Nephron (organoid): ENCODE measurements at regions not wholly inside any gene's neighbourhood (a gene's known extent, or its start where the extent isn't known, plus 50 kb on each side); places are given as distances from the start of the nearest gene placed in this dataset.

ENCODE experiments used
- H3K27ac Mint-ChIP-seq, 3 experiments: 2 replicates each; pipeline ENCODE4 v1.8.0; 2020; ENCODE audit warnings: mixed read lengths in 3 of 3, mild to moderate bottlenecking in 2 of 3, moderate library complexity in 1 of 3
- H3K27me3 Mint-ChIP-seq: 2 replicates; pipeline ENCODE4 v1.8.0; 2021; ENCODE audit warnings: low read depth, mild to moderate bottlenecking, moderate library complexity, mixed read lengths
- H3K36me3 Mint-ChIP-seq: 2 replicates; pipeline ENCODE4 v1.8.0; 2020; ENCODE audit warnings: low read depth, mixed read lengths
- H3K4me1 Mint-ChIP-seq: 2 replicates; pipeline ENCODE4 v1.8.0; 2020; ENCODE audit warnings: mixed read lengths
- H3K4me3 Mint-ChIP-seq, 3 experiments: 2 replicates each; pipeline ENCODE4 v1.8.0; 2020; ENCODE audit warnings: mild to moderate bottlenecking in 3 of 3, mixed read lengths in 3 of 3, moderate library complexity in 2 of 3
- H3K9me3 Mint-ChIP-seq: 2 replicates; pipeline ENCODE4 v1.8.0; 2020; ENCODE audit warnings: mixed read lengths
- CTCF ChIP-seq, 3 experiments: fragments of 200-600 bp; sonication (generic); IDR thresholded peaks; one replicate each; pipeline ENCODE4 v1.5.0; 2021; ENCODE audit warnings: antibody characterized with exemption in 3 of 3; ENCODE audit not compliant: unreplicated experiment in 3 of 3

- Mint-ChIP-seq H3K36me3 (no peaks in the 10 kb centered on the region), H3K4me3 (no peak overlapping the region), H3K27ac (no peak overlapping the region), H3K4me1 (no peaks in the 10 kb centered on the region), H3K27me3 (no peaks in the 10 kb centered on the region), H3K9me3 (no peaks in the 10 kb centered on the region)
- no peak for TF ChIP-seq CTCF (IDR thresholded peaks at IDR 0.05; ENCODE audit: unreplicated experiment in 3 of 3)
Measured at GRCh38 chr15:91604122-91604521, 249.4 kb upstream of the SLCO3A1 start.

- no peak for TF ChIP-seq CTCF (IDR thresholded peaks at IDR 0.05; ENCODE audit: unreplicated experiment in 3 of 3)
- H3K4me3 Mint-ChIP-seq: no peak overlapping the region
- H3K27ac Mint-ChIP-seq: no peak overlapping the region
- H3K4me1 Mint-ChIP-seq: peaks cover 4% of the 10 kb centered on the region
- no peaks in the 10 kb centered on the region for H3K27me3 Mint-ChIP-seq
- H3K9me3 Mint-ChIP-seq: no peaks in the 10 kb centered on the region
- H3K36me3 Mint-ChIP-seq: no peaks in the 10 kb centered on the region
Measured at GRCh38 chr15:91605576-91605975, 247.9 kb upstream of the SLCO3A1 start.

GRCh38 chr15:91609231-91609630 is 244.3 kb upstream of the SLCO3A1 start:
- Mint-ChIP-seq H3K4me3 (no peak overlapping the region), H3K9me3 (no peaks in the 10 kb centered on the region), H3K27me3 (no peaks in the 10 kb centered on the region), H3K36me3 (no peaks in the 10 kb centered on the region), H3K4me1 (peaks cover 4% of the 10 kb centered on the region), H3K27ac (no peak overlapping the region)
- TF ChIP-seq CTCF (IDR thresholded peaks at IDR 0.05; ENCODE audit: unreplicated experiment in 3 of 3): no peak

- Mint-ChIP-seq H3K27me3 (no peaks in the 10 kb centered on the region), H3K9me3 (no peaks in the 10 kb centered on the region), H3K27ac (no peak overlapping the region), H3K4me1 (peaks cover 4% of the 10 kb centered on the region), H3K36me3 (no peaks in the 10 kb centered on the region), H3K4me3 (no peak overlapping the region)
- no peak for TF ChIP-seq CTCF (IDR thresholded peaks at IDR 0.05; ENCODE audit: unreplicated experiment in 3 of 3)
Measured at GRCh38 chr15:91609966-91610365, 243.5 kb upstream of the SLCO3A1 start.

- Mint-ChIP-seq H3K9me3 (peaks cover 2% of the 10 kb centered on the region), H3K27me3 (no peaks in the 10 kb centered on the region), H3K36me3 (no peaks in the 10 kb centered on the region), H3K4me1 (peaks cover 4% of the 10 kb centered on the region), H3K27ac (no peak overlapping the region), H3K4me3 (no peak overlapping the region)
- no peak for TF ChIP-seq CTCF (IDR thresholded peaks at IDR 0.05; ENCODE audit: unreplicated experiment in 3 of 3)
Measured at GRCh38 chr15:91611561-91612323, 241.8 kb upstream of the SLCO3A1 start.

GRCh38 chr15:91620229-91620628 is 233.3 kb upstream of the SLCO3A1 start:
- H3K36me3 Mint-ChIP-seq: no peaks in the 10 kb centered on the region
- peaks cover 8% of the 10 kb centered on the region for H3K27me3 Mint-ChIP-seq
- no peaks in the 10 kb centered on the region for H3K4me1 Mint-ChIP-seq

More at GRCh38 chr15:91620229-91620628, 233.3 kb upstream of the SLCO3A1 start:
- peaks cover 15% of the 10 kb centered on the region for H3K9me3 Mint-ChIP-seq
- no peak overlapping the region for H3K27ac Mint-ChIP-seq
- H3K4me3 Mint-ChIP-seq: no peak overlapping the region
- TF ChIP-seq CTCF (IDR thresholded peaks at IDR 0.05; ENCODE audit: unreplicated experiment in 3 of 3): no peak
